GM19240 (cell line): ENCODE measurements at regions not wholly inside any gene's neighbourhood (a gene's known extent, or its start where the extent isn't known, plus 50 kb on each side); places are given as distances from the start of the nearest gene placed in this dataset.

Source experiments
- DNase-seq: peaks from one replicate; pipeline ENCODE4 v3.0.0; 2011; ENCODE audit warnings: low spot score; ENCODE audit not compliant: insufficient read length

DNA sequence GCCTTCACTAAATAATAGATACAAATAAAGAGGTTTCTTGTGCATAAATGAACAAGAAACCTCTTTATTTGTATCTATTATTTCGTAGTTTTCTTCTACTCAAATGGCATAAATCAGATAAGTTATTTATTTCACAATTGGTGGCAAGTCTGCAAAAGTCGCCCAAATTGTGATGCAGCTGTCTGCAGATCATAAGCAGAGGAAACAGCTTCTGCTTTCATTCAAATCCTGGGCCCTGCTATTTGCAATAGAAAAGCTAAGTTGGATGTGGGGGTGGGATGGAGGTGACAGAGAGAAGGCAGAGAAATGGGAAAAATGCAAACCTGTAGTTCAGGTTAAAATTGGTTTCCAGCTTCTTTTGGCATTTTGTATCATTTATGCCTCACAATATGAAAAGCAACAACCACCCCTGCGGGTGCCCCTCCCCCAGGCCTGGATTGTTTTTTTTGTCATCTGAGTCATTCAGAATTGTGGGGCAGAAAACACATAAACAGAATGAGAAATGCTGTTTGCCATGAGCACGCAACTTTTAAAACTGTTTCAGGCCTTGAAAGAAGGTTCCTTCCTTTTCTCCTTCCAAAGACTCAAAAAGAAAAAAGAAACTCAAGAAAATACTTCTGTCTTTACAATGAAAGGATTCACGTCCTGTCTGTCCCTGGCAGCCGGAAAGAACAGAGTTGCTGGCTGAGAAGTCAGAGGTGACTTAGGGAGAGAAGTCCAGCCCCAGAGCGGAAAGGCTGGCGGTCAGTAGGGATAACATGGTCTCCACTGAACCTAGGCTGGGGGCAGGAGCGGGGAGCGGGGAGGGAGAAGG lies 132.9 kb downstream of the BAMBI start:
- DNase-seq, result no peak

DNA sequence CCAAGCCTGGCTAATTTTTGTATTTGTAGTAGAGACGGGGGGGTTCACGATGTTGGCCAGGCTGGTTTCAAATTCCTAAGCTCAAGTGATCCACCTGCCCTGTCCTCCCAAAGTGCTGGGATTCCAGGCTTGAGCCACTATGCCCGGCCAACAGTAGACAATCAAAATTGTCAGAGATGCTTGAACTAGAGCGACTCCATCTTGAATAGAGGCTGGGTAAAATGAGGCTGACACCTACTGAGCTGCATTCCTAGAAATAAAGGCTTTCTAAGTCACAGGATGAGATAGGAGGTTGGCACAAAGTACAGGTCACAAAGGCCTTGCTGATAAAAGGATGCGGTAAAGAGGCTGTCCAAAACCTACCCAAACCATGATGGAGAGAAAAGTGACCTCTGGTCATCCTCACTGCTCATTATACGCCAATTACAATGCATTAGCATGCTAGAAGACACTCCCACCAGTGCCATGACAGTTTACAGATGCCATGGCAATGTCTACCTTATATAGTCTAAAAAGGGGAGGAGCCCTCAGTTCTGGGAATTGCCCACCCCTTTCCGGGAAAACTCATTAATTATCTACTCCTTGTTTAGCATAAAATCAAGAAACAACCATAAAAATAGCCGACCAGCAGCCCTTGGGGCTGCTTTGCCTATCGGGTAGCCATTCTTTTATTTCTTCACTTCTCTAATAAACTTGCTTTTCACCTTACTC lies 134.5 kb downstream of the BAMBI start:
- no peak for DNase-seq

DNA sequence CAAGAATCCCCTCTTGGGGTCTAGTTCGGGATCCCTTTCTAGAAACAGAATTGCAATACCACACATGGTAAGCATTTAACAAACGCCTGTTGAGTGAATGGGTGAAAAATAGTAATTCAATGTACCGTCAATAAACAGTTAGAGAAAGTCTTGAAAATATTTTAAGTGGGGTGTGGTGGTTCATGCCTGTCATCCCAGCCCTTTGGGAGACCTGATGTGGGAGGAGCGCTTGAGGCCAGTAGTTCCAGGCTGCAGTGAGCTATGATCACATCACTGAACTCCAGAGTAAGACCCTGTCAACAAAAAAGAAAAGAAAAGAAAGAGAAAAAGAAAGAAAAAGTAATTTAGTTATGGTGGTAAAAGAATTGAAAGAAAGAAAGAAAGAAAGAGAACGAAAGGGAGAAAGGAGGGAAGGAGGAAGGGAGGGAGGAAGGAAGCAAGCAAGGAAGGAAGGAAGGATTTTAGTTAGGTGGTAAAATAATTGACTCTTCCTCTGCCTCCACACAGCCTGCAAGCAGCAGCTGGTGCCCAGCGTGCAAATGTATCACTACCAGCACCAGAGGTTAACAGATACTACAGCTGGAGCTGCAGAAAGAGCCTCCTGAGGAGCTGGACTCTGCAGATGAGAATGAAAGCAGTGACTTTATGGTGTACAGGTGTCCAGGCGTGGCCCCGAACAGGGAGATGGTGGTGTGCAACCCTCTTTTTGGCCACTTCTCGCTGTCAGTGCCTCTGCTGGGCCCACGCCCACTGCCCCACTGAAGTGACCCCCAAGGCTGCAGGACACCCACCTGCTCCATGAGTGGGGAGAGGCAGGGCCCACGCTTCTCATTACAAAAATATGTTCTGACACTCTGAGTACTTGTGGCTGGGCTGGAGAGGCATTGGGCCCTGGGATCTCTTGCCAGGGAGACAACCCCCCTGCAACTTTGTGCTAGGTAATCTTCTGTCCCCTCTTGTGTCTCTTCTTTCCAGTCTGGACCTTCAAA lies 135.4 kb downstream of the BAMBI start:
- no peak for DNase-seq

DNA sequence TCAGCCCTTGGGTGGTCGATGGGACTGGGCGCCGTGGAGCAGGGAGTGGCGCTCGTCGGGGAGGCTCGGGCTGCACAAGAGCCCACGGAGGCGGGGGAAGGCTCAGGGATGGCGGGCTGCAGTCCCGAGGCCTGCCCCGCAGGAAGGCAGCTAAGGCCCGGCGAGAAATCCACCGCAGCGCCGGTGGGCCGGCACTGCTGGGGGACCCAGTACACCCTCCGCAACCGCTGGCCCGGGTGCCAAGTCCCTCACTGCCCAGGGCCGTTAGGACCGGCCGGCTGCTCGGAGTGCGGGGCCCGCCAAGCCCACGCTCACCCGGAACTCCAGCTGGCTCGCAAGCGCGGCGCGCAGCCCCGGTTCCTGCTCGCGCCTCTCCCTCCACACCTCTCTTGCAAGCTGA lies 138.4 kb downstream of the BAMBI start:
- no peak for DNase-seq

DNA sequence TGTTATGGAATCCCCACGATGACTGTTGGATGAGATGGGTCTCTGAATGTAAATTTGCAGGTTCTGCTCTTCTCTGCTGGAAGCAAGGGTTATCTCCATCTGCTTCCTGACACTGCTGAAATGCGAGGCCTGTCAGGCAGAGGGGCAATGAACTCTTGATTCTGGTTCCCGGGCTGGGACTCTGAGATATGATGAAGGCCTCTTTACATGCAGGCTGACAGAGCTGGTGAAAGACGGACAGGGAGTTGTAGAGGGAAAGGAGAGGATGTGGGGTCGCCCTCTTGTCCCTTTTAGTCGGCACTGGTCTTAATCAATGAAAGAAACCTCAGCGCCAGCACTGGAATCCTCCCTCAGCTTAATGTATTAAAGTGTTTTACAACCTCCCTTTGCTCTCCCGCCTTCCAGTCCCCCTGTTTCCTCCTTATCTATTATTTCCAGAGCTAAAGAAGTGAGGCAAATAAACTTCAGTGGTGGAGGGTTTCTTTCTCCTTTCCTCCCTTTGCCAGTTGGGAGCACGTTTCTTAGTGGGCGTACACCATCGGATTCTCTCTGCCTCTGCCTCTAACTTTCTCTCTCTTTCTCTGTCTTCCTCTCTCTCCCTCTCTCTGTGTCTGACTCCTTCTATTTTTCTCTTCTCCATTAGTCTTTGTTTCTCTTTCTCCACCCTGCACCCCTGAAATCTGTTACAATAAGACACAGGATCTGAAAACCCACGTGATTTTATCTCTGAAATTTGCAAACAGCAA lies 145.6 kb downstream of the BAMBI start:
- no peak for DNase-seq

DNA sequence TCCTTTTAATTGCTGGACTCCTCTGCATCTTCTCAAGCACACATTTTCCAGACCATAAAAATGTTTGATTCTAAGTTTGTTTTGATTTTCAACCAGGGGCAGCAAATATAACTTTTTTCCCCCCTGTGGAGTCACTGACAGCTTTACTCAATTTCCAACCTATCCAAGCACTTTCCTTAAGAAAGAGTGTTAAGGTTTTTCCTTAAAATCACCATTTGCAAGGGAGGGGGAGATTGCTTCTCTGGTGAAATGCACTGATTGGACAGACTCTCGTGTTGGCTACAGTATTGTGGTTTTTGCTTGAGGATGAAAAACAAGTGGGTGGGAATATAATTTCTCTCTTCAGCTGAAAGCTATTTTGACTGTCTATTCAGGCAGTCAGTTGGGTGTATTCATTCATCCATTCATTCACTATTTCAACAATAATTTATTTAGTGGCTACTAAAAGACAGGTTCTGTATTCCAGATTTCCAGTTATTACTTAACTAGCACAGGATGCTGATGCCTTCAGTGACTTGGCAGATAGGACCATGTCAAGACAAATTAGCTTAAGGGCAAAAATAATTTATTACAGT lies 146.3 kb downstream of the BAMBI start:
- no peak for DNase-seq

DNA sequence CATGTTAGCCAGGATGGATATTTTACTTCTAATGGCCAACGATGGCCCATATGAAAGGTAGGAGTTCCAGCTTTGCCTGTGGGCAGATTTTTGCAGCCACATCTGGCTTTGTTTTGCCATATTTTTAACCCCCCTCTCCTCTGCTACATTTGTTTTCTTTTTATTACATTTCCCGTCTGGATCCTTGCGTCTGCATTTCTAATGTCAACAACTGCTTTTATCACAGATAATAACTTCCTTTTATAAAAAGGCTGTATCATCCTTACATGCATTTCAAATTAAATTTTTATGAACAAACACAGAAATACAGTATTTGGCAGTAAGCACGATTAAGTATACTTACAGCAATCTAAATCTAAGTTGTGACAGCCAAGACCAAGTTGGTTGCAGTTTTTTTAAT lies 156.0 kb downstream of the BAMBI start:
- DNase-seq, result no peak

DNA sequence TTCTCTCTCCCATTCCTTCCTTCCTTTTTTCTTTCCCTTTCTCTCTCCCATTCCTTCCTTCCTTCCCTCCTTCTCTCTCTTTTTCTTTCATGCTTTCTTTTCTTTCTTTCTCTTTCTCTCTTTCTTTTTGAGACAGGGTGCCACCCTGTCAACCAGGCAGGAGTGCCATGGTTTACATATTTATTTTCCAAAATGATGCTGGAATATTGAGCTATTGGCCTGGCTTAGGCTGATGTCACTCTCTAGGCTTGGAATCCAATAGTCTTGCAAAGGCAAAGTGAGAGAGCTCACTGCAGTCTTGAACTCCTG lies 159.1 kb downstream of the BAMBI start:
- no peak for DNase-seq

DNA sequence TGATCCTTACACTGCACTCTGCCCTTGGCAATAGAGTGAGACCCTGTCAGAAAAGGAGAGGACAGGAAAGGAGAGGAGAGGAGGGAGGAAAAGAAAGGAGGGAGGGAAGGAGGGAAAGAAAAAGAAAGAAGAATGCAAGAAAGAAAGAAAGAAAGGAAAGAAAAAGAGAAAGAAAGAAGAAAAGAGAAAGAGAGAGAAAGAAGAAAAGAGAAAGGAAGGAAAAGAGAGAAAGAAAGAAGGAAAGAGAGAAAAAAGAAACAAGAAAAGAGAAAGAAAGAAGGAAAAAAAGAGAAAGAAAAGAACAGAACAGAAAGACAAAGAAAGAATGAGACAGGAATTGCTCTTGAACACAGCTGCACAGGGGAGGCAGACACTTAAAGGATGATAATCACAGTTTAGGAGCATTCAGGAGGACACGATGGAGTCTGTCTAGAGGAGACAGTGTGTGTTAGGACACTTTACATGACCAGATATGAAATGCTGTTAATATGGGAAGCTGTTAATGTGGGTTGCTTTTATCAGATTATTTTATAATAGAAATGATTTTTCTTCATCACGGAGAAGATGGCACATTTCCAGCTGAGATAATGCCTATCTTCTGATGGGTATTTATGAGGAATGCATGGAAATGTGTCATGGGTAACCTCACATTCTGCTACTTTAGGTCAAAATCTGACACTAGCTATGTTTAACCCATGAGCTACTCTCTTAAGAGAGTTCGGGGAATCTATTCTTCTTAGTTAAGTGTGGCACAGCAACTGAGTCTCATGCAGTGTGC lies 160.5 kb downstream of the BAMBI start:
- no peak for DNase-seq

DNA sequence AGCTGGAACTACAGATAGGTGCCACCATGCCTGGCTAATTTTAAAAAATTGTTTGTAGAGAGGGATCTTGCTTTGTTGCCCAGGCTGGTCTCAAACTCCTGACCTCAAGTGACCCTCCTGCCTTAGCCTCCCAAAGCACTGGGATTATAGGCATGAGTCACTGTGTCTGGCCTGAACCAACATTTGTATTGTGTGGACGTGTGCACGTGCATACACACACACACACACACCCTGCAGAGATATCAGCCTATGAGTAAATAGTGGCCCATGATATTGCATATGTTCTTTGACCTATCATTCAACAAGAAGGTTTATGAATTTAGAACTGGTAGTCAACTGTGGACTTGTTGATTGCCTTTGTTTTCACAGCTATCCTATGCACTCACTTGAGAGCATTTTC lies 161.6 kb downstream of the BAMBI start:
- no peak for DNase-seq

DNA sequence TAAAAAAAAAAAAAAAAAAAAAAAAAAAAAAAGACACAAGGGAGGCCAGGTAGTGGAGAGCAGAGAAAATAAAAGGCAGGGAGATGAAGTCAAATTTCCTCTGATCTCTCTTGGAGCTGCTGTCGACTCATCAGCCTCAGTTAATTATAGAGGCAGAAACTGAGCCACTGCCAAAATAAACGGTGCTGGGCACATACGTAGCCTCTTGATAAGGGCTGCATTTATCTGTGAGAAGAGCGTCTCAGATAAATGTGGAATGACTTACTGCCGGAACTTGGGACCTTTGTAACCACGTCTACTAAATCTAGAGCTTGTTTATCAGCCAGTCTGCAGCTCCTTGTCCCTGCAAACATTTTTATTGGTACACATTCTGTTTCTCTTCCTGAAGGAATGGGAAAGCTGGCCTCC lies 162.3 kb downstream of the BAMBI start:
- no peak for DNase-seq

DNA sequence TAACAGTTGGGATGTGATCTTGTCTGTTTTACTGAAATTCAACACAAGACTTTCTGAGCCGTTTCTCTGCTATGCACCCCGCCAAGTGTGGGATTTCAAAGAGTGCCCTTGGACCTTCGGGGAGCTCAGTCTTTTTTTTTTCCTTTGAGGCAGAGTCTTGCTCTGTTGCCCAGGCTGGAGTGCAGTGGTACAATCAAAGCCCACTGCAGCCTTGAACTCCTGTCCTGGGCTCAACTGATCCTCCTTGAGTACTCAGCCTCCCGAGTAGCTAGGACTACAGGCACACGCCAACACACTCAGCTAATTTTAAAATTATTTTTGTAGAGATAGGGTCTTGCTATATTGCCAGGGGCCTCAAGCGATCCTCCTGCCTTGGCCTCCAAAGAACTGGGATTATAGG lies 162.9 kb downstream of the BAMBI start:
- no peak for DNase-seq

DNA sequence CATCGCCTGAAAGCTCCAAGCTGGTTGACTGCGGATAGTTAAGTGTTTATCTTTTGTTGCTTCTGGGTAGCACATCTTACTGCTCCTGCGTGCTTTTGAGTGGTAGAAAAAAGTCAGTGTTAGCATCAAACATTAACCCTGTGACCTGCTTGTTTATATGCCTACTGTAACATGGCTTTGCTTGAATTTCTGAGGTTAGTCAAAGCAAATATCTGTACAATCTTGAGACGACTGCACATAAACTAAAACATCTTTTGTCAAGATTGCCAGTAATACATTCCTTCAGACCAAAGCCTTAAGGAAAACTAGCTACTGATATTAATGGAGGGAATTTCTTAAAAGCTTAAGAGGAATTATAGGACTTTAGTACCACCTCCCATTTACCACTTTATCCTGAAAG lies 163.7 kb downstream of the BAMBI start:
- no peak for DNase-seq

DNA sequence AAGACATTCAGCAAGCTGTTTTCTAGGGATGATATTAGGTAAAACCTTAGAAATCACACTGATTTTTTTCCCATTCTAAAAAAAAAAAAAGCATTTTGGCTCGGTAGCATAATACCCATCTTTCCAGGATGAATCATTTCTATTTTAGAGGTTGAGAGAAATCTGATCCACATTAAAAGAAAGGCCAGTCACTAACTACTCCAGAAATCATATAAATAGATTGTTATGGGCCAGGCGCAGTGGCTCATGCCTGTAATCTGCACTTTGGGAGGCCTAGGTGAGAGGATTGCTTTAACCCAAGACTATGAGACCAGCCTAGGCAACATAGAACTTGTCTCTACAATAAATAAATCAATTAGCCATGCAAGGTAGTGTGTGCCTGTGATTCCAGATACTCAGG lies 164.3 kb downstream of the BAMBI start:
- DNase-seq, result no peak

DNA sequence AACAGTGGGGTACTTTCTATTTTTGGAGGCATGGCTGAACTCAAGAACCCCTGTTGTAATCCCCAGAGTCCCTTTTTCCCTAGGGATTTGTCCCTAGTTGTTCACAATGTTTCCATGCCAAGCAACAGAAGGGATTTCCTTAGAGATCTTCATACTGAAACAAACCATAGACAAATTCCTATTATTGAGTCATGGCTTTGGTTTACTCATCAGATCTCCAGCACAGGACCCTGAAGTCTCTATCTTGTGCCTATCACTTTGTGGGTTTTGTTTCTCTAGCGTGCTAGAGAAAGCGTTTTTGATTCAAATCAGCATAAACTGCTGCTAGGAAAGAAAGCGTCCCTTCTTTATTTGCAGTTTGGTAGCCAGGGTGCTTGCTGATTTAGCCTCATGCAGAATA lies 165.0 kb downstream of the BAMBI start:
- no peak for DNase-seq

DNA sequence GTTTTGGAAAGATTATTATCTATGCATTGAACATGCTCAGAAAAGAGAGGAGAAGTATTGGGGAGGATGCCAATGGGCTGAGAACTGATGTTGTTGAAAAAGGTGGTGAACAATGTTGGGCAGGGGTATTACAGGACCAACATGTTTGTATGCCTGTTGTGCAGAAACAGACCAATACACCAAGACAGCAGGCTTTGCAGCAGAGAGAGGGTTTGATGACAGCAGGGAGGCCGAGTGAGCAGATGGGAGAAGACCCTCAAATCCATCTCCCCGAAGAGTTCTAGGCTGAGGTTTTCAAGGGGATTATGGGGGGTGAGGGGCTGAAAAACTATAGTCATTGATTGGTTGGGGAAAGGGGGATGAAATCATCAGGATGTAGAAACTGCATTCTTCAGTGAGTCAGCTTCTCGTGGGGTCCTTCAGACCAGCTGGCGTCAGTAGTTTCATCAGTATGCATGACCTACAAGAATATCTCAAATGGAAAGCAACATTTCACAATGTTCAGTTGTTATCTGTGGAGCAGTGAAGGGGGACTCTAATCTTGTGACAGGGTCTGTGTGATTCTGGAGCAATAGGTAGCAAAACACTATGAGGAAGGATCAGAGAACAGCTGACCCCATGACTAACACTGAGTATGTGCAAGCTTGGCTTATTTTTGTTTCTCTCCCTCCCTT lies 167.8 kb downstream of the BAMBI start:
- no peak for DNase-seq

DNA sequence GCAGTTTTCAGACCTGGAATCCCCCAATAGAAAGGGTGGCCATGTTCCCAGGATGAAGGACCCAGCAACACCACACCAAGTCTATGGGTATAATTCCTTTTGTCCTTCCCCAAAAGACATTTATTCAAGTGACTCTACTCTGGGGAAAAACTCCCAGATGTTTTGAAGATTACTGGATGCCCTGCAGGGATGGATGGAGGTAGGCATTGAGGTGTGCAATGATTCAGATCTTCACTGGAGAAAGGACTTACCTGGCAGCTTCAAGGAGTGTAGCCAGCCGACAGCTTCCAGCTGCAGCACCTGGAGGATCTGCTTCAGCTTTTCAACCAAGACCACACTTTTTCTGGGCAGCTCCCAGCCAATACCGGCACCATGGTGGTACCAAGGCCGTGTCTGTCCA lies 172.0 kb downstream of the BAMBI start:
- no peak for DNase-seq

DNA sequence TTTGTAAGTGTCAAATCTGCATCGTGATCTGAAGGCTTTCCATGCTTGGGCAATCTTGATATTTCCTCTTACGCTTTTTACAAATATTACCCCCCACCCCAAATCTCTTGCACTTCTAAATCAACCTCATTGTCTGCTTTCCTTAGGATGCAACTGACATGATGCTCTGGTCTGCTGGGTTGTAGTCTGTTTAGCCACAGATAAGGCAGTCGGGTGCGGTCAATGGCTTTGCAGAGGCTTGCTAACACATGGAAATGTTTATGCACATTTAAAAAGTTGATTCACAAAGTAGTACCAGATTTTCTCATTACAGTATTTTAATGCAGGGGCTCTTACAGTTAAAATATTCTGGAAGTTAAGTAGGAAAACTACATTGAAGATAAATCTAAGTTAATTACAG lies 172.5 kb downstream of the BAMBI start:
- no peak for DNase-seq

DNA sequence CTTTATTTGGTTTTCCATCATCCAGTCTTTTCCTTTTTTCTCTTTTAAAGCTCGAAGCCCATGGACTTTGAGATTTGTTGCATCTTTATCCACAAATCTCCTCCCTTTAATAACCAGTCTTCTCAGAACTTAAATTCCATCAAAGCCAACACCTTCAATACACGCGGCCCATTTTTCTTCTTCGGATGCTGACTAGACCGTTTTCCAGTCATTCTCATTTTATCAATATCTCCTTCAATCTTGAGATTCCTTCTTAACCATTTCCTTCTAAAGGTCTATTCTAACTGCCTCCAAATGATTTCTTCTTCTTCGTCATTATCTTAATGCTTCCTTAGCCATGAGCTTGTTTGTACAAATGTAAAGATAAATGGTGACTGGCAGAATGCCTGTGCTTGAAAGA lies 173.5 kb downstream of the BAMBI start:
- DNase-seq, result no peak

DNA sequence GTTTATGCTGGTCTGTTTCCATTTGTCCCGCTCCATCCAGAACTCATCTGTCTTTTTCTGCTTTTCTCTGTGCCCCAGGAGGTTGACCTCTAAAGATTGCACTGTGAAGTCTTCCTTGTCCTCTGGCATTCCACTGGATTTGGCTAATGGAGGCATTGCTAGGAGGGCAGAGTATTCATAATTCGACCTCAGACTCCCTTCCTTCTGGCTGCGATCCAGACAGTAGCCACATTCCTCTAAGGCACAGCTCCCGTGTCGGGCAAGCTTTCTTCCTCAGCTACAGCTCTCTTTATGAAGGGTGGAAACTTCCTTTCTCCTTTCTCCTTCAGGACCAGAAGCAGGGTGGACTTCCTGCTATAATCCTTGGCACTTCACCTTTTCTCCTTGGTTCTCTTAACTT lies 175.9 kb downstream of the BAMBI start:
- no peak for DNase-seq
